Thyroid gland (tissue), 4 donors: ENCODE measurements at regions not wholly inside any gene's neighbourhood (a gene's known extent, or its start where the extent isn't known, plus 50 kb on each side); places are given as distances from the start of the nearest gene placed in this dataset.

ENCODE experiments used
- CTCF ChIP-seq, 6 experiments: fragments of 200-600 bp in 3 of 6; fragments of 450-650 bp in 3 of 6; sonication (generic) in 3 of 6; IDR thresholded peaks; one replicate each; pipeline ENCODE4 v1.5.1; 2016 to 2019; ENCODE audit warnings: antibody characterized with exemption in 6 of 6, mild to moderate bottlenecking in 2 of 6, inconsistent platforms in 1 of 6, moderate library complexity in 1 of 6
- POLR2A ChIP-seq, 2 donors: fragments of 450-650 bp; IDR thresholded peaks; one replicate each; pipeline ENCODE4 v1.6.1; 2017; ENCODE audit warnings: antibody characterized with exemption in 2 of 2, mild to moderate bottlenecking in 2 of 2, moderate library complexity in 1 of 2

- no peak for TF ChIP-seq CTCF (IDR thresholded peaks at IDR 0.05)
- TF ChIP-seq POLR2A (IDR thresholded peaks at IDR 0.05) = no peak
Measured at GRCh38 chr14:49367696-49368095, 218.5 kb downstream of the RPS29 start.
